ENCODE measurements at regions not wholly inside any gene's neighbourhood (a gene's known extent, or its start where the extent isn't known, plus 50 kb on each side); places are given as distances from the start of the nearest gene placed in this dataset.

DNA sequence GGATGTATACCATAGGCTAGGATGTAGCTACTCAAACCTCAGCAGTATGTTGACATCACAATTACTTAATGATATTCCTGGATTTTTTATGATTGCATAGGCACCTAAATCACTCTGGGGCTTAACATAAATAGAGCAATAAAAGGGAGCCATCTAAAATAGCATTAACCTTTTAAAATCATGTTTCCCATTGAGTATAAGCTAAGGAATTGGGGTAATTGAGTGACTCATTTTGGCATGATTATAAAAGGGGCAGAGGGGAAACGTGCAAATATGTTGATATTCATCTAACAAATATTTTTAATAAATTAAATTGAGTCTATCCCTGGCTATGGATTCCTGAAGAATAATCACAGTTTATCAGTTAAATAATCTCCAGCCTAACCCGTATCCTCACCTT, 74.0 kb upstream of the ADGRF1 start:
- TF ChIP-seq, protein P1, sequence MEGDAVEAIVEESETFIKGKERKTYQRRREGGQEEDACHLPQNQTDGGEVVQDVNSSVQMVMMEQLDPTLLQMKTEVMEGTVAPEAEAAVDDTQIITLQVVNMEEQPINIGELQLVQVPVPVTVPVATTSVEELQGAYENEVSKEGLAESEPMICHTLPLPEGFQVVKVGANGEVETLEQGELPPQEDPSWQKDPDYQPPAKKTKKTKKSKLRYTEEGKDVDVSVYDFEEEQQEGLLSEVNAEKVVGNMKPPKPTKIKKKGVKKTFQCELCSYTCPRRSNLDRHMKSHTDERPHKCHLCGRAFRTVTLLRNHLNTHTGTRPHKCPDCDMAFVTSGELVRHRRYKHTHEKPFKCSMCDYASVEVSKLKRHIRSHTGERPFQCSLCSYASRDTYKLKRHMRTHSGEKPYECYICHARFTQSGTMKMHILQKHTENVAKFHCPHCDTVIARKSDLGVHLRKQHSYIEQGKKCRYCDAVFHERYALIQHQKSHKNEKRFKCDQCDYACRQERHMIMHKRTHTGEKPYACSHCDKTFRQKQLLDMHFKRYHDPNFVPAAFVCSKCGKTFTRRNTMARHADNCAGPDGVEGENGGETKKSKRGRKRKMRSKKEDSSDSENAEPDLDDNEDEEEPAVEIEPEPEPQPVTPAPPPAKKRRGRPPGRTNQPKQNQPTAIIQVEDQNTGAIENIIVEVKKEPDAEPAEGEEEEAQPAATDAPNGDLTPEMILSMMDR (conservative IDR thresholded peaks at IDR 0.05; ENCODE audit: low read depth, low read length) = no peak
- no peak for TF ChIP-seq EZH2 (IDR thresholded peaks at IDR 0.05; ENCODE audit: low read length, unreplicated experiment)
